ENCODE measurements at regions not wholly inside any gene's neighbourhood (a gene's known extent, or its start where the extent isn't known, plus 50 kb on each side); places are given as distances from the start of the nearest gene placed in this dataset.

DNA sequence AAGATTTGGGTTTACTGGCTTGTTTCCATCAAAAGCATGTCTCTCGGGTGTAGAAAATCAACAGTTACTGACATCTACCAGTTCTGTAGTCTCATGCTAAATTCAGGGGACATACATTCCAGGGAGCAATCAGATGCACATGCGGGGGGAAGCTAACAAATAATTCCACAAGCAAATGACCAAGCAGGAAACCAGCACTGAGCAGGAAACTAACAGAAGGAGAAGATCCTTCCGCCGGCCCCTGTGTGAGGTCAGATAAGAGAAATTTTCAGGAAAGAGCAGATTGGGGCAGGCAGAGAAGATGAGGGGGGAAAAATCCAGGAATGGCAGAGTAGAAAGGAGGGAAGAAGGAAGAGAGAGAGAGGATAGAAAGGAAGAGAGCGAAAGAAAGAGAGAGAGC is 127.6 kb upstream of the TMCC3 start:
- no peak for DNase-seq

GRCh38 chr12:94775710-94776109 is 125.4 kb upstream of the TMCC3 start:
- DNase-seq, result no peak

- no peak for DNase-seq
These were observed 121.4 kb upstream of the TMCC3 start for GRCh38 chr12:94771741-94772140.

- DNase-seq, result no peak
These were observed 120.8 kb upstream of the TMCC3 start for GRCh38 chr12:94771199-94771598.

GRCh38 chr12:94770791-94771190 is 120.4 kb upstream of the TMCC3 start:
- no peak for DNase-seq

GRCh38 chr12:94769776-94770759 is 119.7 kb upstream of the TMCC3 start:
- no peak for DNase-seq

GRCh38 chr12:94769047-94769420 is 118.7 kb upstream of the TMCC3 start:
- DNase-seq, result no peak

DNA sequence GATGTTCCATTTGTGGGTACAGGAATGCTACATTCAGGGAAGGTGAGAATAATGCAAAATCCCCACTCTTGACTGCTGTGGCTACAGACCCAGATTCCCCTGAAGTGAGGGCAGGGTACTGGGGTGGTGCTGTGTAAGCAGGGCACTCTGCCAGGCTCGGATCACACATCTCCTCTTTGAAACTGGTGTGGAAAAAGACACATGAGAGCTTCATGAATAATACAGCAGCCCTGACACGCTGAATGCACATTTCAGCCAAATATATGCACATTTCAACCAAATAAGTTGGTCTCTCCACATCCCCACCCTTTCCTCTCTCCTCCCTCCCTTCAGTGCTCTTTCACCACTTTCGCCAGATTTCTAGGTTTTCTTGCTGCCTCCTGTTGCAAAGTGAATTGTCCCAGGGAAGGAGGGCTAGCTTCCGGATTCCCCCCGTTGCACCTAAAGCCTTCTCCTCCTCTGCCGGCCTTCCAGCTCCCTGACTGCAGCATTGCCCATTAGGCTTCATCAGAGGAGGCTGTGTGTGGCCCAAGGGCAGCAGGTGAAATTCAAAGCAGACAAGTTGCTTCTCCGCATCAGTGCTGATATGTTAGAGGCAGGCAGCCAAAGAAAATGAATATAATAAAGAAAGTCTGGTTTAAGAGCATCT is 118.2 kb upstream of the TMCC3 start:
- no peak for DNase-seq

- no peak for DNase-seq
These were observed 117.6 kb upstream of the TMCC3 start for GRCh38 chr12:94767956-94768355.

- no peak for DNase-seq
These were observed 116.0 kb upstream of the TMCC3 start for GRCh38 chr12:94766397-94766796.

DNA sequence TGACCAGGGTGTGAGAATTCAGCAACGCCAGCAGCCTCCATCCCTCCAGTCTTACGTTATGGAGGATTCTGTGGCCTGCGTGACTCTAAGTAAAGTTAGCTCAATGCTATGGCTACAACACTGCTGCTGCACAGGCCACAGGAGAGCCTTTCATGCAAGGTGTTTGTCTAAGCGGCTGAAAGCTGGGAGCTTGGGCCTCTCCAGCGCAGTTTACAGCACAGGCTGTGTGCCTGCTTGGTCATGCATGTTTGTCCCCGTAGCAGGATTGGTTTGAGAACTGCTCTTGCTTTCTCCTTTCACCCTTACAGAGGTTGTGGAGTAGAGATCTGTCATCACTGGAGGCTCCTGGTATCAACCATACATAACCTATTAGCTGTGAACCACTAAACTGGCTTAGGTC is 113.1 kb upstream of the TMCC3 start:
- DNase-seq, result no peak

DNA sequence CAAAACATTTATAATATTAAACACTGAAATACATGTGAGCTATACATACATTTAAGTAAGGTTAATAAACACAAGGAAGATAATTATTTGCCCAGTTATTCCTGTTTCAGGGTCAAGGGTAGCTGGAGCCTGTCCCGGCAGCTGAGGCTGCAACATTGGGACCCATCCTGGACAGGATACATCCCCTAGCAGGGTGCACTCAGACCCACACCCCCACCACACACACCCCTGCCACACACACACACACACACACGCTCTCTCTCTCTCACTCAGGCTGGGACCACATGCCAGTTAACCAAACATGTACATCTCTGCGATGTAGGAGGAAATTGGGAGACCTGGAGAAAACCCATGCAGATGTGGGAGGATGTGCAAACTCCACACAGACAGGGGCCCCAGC is 112.6 kb upstream of the TMCC3 start:
- DNase-seq, result no peak

GRCh38 chr12:94762259-94762942 is 112.0 kb upstream of the TMCC3 start:
- no peak for DNase-seq

DNA sequence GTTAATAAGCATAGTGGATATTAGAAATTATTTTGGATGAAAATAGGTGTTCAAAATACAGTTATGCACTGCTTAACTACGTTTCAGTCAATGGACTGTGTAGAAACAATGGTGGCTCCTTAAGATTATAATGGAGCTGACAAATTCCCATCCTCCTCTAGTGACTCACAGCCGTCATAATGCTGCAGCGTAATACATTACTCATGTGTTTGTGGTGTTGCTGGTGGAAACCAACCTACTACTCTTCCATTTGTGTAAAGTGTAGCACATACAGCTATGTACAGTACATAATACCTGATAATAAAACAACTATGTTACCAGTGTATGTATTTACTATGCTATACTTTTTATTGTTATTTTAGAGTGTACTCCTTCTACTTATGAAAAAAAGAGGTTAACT is 111.2 kb upstream of the TMCC3 start:
- DNase-seq, result no peak

DNA sequence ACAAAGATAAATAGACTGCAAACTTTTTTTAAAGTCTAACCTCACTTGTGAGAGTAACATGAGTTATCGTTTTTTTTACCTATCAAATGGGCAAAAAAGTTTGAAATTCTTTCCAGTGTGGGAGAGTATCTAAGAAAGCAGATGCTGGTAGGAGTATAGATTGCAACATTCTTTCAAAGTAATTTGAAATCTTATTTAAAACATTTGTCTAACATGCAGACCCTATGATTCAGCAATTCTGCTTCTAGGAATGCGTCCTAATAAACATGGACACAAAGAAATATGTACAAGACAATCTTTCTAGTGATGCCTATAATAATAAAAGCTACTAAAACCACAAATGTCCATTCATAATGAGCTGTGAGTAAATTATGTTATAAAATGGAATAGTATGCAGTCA is 110.4 kb upstream of the TMCC3 start:
- no peak for DNase-seq

DNA sequence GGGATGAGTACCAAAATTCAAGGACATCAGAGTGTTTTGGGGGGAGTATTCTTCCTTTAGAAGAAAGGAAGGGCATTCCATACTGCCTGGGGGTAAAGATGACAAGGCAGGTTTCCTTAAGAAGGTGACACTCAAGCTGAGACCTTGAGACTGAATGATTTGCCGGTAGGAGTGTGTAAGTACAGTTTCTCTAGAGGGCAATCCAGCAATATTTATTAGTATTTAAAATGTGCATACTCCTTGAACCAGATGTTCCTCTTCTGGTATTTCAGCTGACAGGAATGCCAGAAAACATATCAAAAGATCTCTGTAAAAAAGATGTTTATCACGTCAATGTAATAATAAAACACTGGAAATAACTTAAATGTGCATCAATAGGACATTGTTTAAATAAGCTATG is 106.4 kb upstream of the TMCC3 start:
- DNase-seq, result no peak

DNA sequence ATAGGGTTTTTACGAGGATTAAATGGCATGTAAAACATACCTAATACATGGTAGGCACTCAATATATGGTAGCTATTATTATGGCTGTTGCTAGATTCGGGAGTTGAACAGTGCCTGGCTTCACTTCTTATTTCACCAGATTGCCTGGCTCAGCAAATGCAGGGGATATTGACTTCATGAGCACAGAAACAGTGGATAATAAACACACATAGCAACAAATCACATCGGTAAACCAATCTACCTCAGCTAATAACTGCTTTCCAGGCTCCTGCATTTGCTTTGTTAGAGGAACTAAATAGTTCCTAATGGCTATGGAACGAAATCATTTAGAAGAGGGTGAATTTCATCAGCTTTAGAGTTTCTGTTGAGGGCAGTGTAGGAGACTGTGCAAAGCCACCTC is 105.2 kb upstream of the TMCC3 start:
- no peak for DNase-seq

DNA sequence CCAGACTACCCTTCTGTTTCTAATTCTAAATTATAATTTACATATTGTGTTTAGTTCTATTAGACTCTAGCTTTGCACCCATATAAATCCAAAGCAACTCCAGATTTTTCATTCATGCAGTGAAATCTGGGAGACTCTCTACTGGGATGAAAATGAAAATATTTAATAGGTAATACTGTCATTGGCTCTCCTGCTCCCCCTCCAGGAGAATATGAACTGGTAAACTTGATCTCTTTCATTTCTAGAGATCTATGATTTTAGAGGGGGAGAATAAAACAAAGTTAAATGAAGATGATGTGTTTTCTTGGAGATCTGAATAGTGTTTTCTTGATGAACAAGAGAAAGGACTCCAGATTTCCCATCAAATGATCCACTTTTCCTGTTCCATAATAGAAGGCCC is 104.3 kb upstream of the TMCC3 start:
- no peak for DNase-seq

GRCh38 chr12:94753036-94753679 is 102.8 kb upstream of the TMCC3 start:
- no peak for DNase-seq

GRCh38 chr12:94750864-94751263 is 100.5 kb upstream of the TMCC3 start:
- no peak for DNase-seq

DNA sequence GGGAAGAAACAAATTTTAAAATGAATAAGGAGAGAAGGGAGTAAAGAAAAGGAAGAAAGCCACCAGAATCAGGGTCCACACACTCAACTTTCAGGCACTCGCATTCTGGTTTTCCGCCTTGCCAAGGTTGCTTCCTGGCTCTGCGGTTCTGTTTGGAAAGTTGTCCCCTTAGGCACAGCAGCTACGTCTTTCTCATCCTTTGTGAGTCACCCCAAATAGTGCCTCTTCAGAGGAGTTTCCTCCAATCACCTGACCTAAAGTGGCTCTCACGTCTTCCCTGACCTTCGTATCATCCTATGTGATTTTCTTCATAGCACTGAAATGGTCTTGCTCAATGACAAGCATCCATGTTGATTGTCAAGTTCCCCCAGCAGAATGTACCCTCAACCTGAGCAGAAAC is 99.5 kb upstream of the TMCC3 start:
- no peak for DNase-seq

DNA sequence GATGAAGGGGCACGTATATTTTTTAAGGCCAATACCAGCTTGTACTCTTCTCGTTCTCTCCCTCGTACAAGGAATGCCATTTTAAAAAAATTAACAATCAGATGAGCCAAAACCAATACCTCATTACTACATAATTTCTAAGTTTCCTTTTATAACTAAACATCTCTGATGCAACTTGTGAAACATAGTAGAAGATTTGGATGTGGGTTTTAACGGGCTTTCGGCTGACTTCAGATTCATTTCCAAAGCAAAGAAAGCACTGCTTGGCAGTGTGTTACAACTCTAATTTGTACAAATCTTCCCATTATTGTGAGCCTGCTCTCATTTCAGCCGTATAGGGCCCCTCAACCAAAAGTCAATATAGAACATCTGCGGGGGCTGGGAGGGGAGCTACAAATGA is 99.1 kb upstream of the TMCC3 start:
- no peak for DNase-seq

GRCh38 chr12:94748726-94749421 is 98.5 kb upstream of the TMCC3 start:
- DNase-seq, result no peak

Measured in stimulated activated CD8-positive, alpha-beta memory T cell treated with anti-CD3 and anti-CD28 coated beads, Interleukin-4, amount 100 ng/mL, for 48 hours (primary cell).